ENCODE measurements at regions not wholly inside any gene's neighbourhood (a gene's known extent, or its start where the extent isn't known, plus 50 kb on each side); places are given as distances from the start of the nearest gene placed in this dataset.

DNA sequence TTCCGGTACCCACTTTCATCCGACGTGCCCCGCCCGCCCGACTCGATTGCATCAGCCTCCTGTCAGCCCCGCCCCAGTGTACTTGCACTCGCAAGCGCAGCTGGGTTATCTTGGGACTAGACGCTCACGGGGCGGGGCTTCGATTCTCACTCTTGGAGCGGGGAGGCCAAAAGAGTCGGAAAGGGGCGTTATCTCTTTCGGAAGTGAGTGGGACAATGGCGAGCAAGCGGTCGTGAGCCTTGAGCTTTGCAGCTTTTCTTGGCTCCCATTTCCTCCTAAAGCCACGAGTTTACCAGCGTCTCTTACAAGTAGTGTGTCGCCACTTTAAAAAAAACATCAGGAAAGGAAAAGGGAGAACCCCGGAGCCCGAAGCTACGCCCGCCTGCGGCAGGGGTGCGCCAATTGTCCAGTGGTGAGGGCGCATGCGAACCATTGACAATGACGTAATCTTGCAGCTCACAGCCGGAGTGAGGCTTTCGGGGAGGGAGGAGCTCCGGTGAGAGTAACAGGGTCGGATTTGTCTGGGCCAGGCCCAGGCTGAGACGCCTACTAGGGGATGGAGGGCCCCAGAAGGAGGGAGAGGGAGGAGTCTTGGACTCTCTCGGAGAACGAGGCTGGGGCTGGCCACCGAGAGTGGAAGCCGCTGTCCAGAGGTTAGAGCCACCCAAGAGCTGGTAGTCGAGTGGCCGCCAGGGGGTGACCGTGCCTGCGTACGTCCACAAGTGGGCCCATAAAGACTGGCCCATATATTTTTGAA, 109.5 kb downstream of the GNL3L start (continued):
- no peak for TF ChIP-seq PAWR (CRISPR knock-in tag; IDR thresholded peaks at IDR 0.05; ENCODE audit: borderline replicate concordance)
- TF ChIP-seq ARNT2 (CRISPR knock-in tag; IDR thresholded peaks at IDR 0.05; ENCODE audit: low read depth) = no peak
- TF ChIP-seq ZNF670 (CRISPR knock-in tag; IDR thresholded peaks at IDR 0.05; ENCODE audit: borderline replicate concordance) = no peak
- TF ChIP-seq ZNF337 (CRISPR knock-in tag; IDR thresholded peaks at IDR 0.05; ENCODE audit: borderline replicate concordance, low read depth) = no peak
- TF ChIP-seq WIZ (CRISPR knock-in tag; IDR thresholded peaks at IDR 0.05) = no peak
- no peak for TF ChIP-seq ZNF468 (CRISPR knock-in tag; IDR thresholded peaks at IDR 0.05)
- TF ChIP-seq GFI1 (CRISPR knock-in tag; IDR thresholded peaks at IDR 0.05; ENCODE audit: borderline replicate concordance) = no peak
- no peak for TF ChIP-seq ADNP (CRISPR knock-in tag; IDR thresholded peaks at IDR 0.05)
- no peak for TF ChIP-seq FOXC1 (CRISPR knock-in tag; IDR thresholded peaks at IDR 0.05; ENCODE audit: borderline replicate concordance)
- TF ChIP-seq RELA (CRISPR knock-in tag; IDR thresholded peaks at IDR 0.05) = no peak
- TF ChIP-seq PHF20 (CRISPR knock-in tag; IDR thresholded peaks at IDR 0.05) = no peak
- no peak for TF ChIP-seq ZNF382 (CRISPR knock-in tag; IDR thresholded peaks at IDR 0.05; ENCODE audit: borderline replicate concordance)
- TF ChIP-seq CHD4 (IDR thresholded peaks at IDR 0.05; ENCODE audit: borderline replicate concordance, low read length) = no peak
- no peak for TF ChIP-seq STAT5B (CRISPR knock-in tag; IDR thresholded peaks at IDR 0.05)
- TF ChIP-seq, protein P1, sequence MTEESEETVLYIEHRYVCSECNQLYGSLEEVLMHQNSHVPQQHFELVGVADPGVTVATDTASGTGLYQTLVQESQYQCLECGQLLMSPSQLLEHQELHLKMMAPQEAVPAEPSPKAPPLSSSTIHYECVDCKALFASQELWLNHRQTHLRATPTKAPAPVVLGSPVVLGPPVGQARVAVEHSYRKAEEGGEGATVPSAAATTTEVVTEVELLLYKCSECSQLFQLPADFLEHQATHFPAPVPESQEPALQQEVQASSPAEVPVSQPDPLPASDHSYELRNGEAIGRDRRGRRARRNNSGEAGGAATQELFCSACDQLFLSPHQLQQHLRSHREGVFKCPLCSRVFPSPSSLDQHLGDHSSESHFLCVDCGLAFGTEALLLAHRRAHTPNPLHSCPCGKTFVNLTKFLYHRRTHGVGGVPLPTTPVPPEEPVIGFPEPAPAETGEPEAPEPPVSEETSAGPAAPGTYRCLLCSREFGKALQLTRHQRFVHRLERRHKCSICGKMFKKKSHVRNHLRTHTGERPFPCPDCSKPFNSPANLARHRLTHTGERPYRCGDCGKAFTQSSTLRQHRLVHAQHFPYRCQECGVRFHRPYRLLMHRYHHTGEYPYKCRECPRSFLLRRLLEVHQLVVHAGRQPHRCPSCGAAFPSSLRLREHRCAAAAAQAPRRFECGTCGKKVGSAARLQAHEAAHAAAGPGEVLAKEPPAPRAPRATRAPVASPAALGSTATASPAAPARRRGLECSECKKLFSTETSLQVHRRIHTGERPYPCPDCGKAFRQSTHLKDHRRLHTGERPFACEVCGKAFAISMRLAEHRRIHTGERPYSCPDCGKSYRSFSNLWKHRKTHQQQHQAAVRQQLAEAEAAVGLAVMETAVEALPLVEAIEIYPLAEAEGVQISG (CRISPR knock-in tag; IDR thresholded peaks at IDR 0.05) = no peak
- TF ChIP-seq, protein P2, sequence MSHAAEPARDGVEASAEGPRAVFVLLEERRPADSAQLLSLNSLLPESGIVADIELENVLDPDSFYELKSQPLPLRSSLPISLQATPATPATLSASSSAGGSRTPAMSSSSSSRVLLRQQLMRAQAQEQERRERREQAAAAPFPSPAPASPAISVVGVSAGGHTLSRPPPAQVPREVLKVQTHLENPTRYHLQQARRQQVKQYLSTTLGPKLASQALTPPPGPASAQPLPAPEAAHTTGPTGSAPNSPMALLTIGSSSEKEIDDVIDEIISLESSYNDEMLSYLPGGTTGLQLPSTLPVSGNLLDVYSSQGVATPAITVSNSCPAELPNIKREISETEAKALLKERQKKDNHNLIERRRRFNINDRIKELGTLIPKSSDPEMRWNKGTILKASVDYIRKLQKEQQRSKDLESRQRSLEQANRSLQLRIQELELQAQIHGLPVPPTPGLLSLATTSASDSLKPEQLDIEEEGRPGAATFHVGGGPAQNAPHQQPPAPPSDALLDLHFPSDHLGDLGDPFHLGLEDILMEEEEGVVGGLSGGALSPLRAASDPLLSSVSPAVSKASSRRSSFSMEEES (CRISPR knock-in tag; IDR thresholded peaks at IDR 0.05) = no peak
- TF ChIP-seq KLF15 (CRISPR knock-in tag; IDR thresholded peaks at IDR 0.05; ENCODE audit: borderline replicate concordance) = no peak
- TF ChIP-seq, protein P3, sequence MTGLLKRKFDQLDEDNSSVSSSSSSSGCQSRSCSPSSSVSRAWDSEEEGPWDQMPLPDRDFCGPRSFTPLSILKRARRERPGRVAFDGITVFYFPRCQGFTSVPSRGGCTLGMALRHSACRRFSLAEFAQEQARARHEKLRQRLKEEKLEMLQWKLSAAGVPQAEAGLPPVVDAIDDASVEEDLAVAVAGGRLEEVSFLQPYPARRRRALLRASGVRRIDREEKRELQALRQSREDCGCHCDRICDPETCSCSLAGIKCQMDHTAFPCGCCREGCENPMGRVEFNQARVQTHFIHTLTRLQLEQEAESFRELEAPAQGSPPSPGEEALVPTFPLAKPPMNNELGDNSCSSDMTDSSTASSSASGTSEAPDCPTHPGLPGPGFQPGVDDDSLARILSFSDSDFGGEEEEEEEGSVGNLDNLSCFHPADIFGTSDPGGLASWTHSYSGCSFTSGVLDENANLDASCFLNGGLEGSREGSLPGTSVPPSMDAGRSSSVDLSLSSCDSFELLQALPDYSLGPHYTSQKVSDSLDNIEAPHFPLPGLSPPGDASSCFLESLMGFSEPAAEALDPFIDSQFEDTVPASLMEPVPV (CRISPR knock-in tag; IDR thresholded peaks at IDR 0.05) = no peak
- TF ChIP-seq RNF2 (conservative IDR thresholded peaks at IDR 0.05; ENCODE audit: low read depth) = no peak
- 0 out of 2 replicates have a peak, but pooled peaks have one; percentile 26 for TF ChIP-seq NRL (CRISPR knock-in tag; IDR thresholded peaks at IDR 0.05; ENCODE audit: borderline replicate concordance)
- TF ChIP-seq CREB1 (IDR thresholded peaks at IDR 0.05) = peak; percentile 80
- TF ChIP-seq CREB1 (CRISPR knock-in tag; IDR thresholded peaks at IDR 0.05) = peak; percentile 68
- TF ChIP-seq TP53 (CRISPR knock-in tag; conservative IDR thresholded peaks at IDR 0.05) = no peak
- no peak for TF ChIP-seq TOE1 (CRISPR knock-in tag; IDR thresholded peaks at IDR 0.05)
- TF ChIP-seq ZNF891 (CRISPR knock-in tag; IDR thresholded peaks at IDR 0.05) = no peak
- no peak for TF ChIP-seq SOX6 (IDR thresholded peaks at IDR 0.05)
- peak; percentile 47; the same call in 1 of the 2 replicates for TF ChIP-seq SOX6 (CRISPR knock-in tag; IDR thresholded peaks at IDR 0.05)
